ENCODE measurements at regions not wholly inside any gene's neighbourhood (a gene's known extent, or its start where the extent isn't known, plus 50 kb on each side); places are given as distances from the start of the nearest gene placed in this dataset.

- Histone ChIP-seq H2AFZ (ENCODE audit: insufficient read depth, low read length, poor library complexity) (no peak overlapping the region), H3K79me2 (ENCODE audit: control insufficient read depth, insufficient read depth, low read length, poor library complexity) (no peaks in the 10 kb centered on the region), H3K36me3 (ENCODE audit: control insufficient read depth in 1 of 2, insufficient read depth in 2 of 2, low read length in 2 of 2) (no peaks in the 10 kb centered on the region), H3K4me3 (ENCODE audit: low read depth, low read length) (no peak overlapping the region), H2BK5ac (ENCODE audit: low read depth, low read length, poor library complexity) (no peak overlapping the region), H3K79me1 (ENCODE audit: low read length) (no peaks in the 10 kb centered on the region), H4K91ac (ENCODE audit: low read depth, low read length) (no peak overlapping the region), H3K27me3 (ENCODE audit: insufficient read depth, low read length) (no peaks in the 10 kb centered on the region), H4K12ac (ENCODE audit: low read depth, low read length) (no peak overlapping the region), H3K14ac (ENCODE audit: low read length) (no peak overlapping the region), H2BK120ac (ENCODE audit: insufficient read depth, low read length, poor library complexity) (no peak overlapping the region), H3K4me1 (ENCODE audit: control insufficient read depth in 1 of 2, insufficient read depth in 2 of 2, low read length in 2 of 2) (no peaks in the 10 kb centered on the region), H3K9ac (ENCODE audit: low read length) (no peak overlapping the region), H3K27ac (ENCODE audit: low read depth, low read length) (no peak overlapping the region), H3K23ac (ENCODE audit: low read length) (no peak overlapping the region), H2AK5ac (ENCODE audit: low read length) (no peak overlapping the region), H3K9me3 (ENCODE audit: insufficient read depth, low read depth, low read length) (no peaks in the 10 kb centered on the region), H2BK12ac (ENCODE audit: low read length) (no peak overlapping the region), H4K8ac (ENCODE audit: low read depth, low read length) (no peak overlapping the region), H3K4ac (ENCODE audit: low read depth, low read length) (no peak overlapping the region), H3K4me2 (ENCODE audit: low read length) (no peak overlapping the region), H3K18ac (ENCODE audit: low read length) (no peak overlapping the region)
- no peak for DNase-seq
- WGBS (ENCODE audit: extremely low coverage, insufficient coverage, insufficient read length) = no CpG with 5 or more reads among the region's 3 CpGs
Measured at GRCh38 chr3:43165786-43166185, 59.9 kb upstream of the POMGNT2 start.

DNA sequence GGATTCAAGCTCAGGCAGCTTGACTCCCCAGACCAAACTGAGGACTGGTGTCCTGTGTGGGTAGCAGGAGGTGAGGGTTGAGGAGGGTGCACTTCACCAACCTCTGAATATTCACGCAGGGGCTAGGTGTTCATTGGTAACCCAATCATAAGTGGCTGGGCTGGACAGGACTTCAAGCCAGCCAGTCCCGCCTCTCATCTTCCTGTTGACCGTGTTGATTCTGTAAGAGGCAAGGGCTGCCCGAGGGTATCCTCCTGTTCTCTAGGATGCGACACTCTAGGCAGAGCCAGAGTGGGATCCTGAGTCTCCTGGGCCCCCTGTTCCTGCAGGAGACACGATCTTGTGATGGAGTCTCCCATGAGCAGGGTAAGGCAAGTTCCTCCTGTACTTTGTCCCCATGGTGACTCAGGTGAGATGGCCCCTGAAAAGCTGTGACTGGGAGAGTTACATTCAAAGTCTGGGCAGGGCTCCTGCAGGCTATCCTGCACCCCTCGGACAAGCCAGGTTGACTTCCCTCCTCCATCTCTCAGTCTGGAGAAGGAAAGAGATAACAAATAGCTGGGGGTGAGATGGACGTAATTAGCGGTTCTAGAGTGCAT, 58.1 kb upstream of the POMGNT2 start:
- Histone ChIP-seq H2AK5ac (ENCODE audit: low read length) (no peak overlapping the region), H3K14ac (ENCODE audit: low read length) (no peak overlapping the region), H3K9me3 (ENCODE audit: insufficient read depth, low read depth, low read length) (no peaks in the 10 kb centered on the region), H3K4ac (ENCODE audit: low read depth, low read length) (no peak overlapping the region), H3K27me3 (ENCODE audit: insufficient read depth, low read length) (no peaks in the 10 kb centered on the region), H3K79me2 (ENCODE audit: control insufficient read depth, insufficient read depth, low read length, poor library complexity) (no peaks in the 10 kb centered on the region), H3K27ac (ENCODE audit: low read depth, low read length) (no peak overlapping the region), H3K79me1 (ENCODE audit: low read length) (no peaks in the 10 kb centered on the region), H2BK120ac (ENCODE audit: insufficient read depth, low read length, poor library complexity) (no peak overlapping the region), H4K8ac (ENCODE audit: low read depth, low read length) (no peak overlapping the region), H3K4me3 (ENCODE audit: low read depth, low read length) (no peak overlapping the region), H3K36me3 (ENCODE audit: control insufficient read depth in 1 of 2, insufficient read depth in 2 of 2, low read length in 2 of 2) (no peaks in the 10 kb centered on the region), H2AFZ (ENCODE audit: insufficient read depth, low read length, poor library complexity) (no peak overlapping the region), H4K12ac (ENCODE audit: low read depth, low read length) (no peak overlapping the region), H3K23ac (ENCODE audit: low read length) (no peak overlapping the region), H3K18ac (ENCODE audit: low read length) (no peak overlapping the region), H3K4me1 (ENCODE audit: control insufficient read depth in 1 of 2, insufficient read depth in 2 of 2, low read length in 2 of 2) (no peaks in the 10 kb centered on the region), H3K4me2 (ENCODE audit: low read length) (no peak overlapping the region), H3K9ac (ENCODE audit: low read length) (no peak overlapping the region), H2BK5ac (ENCODE audit: low read depth, low read length, poor library complexity) (no peak overlapping the region), H2BK12ac (ENCODE audit: low read length) (no peak overlapping the region), H4K91ac (ENCODE audit: low read depth, low read length) (no peak overlapping the region)
- no CpG with 5 or more reads among the region's 9 CpGs for WGBS (ENCODE audit: extremely low coverage, insufficient coverage, insufficient read length)
- no peak for DNase-seq

DNA sequence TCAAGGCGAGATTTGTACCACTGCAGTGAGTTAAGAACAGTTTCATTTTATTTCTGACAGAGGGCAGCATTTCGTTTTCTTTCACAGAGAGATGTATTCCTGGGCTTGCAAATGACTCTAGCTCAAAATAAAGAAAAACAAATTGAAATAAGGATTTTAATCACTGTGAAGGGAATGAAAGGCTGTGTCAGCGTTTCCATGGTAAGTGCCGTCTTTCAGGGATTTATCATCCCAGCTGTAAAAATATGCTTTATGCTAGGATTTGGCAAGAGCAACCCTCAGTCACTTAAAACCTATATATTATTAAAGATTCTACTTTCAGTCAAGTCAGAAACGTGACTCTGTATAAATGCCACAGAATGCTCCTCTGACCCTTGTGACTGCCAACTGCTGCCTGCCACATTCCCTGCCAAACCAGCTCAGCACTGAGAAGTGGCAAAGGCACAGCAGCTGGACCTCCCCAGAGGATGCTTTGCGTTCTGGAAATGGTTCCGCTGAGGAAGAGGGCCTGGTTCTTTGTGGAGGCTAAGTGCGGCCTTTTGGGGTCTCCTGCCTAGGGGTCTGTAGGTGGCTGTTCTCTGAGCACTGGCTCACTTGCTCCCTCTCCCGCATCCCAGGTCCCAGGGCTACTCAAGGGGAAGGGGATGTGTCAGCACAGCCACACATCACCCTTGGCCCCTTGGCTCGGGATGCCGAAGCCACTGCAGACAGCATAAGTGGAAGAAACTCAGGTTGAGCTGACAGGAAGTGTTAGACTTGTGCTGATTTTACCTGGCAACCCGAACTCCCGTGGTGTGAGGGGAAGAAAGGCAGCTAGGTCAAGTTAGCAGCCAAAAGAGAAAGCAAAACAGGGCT, 56.6 kb upstream of the POMGNT2 start:
- Histone ChIP-seq H3K4me3 (ENCODE audit: low read depth, low read length) (no peak overlapping the region), H2BK120ac (ENCODE audit: insufficient read depth, low read length, poor library complexity) (no peak overlapping the region), H3K36me3 (ENCODE audit: control insufficient read depth in 1 of 2, insufficient read depth in 2 of 2, low read length in 2 of 2) (no peaks in the 10 kb centered on the region), H3K4me1 (ENCODE audit: control insufficient read depth in 1 of 2, insufficient read depth in 2 of 2, low read length in 2 of 2) (no peaks in the 10 kb centered on the region), H2BK5ac (ENCODE audit: low read depth, low read length, poor library complexity) (no peak overlapping the region), H3K79me1 (ENCODE audit: low read length) (no peaks in the 10 kb centered on the region), H3K4ac (ENCODE audit: low read depth, low read length) (no peak overlapping the region), H2BK12ac (ENCODE audit: low read length) (no peak overlapping the region), H3K79me2 (ENCODE audit: control insufficient read depth, insufficient read depth, low read length, poor library complexity) (no peaks in the 10 kb centered on the region), H3K27ac (ENCODE audit: low read depth, low read length) (no peak overlapping the region), H2AK5ac (ENCODE audit: low read length) (no peak overlapping the region), H3K27me3 (ENCODE audit: insufficient read depth, low read length) (no peaks in the 10 kb centered on the region), H2AFZ (ENCODE audit: insufficient read depth, low read length, poor library complexity) (no peak overlapping the region), H3K14ac (ENCODE audit: low read length) (no peak overlapping the region), H3K9ac (ENCODE audit: low read length) (no peak overlapping the region), H4K8ac (ENCODE audit: low read depth, low read length) (no peak overlapping the region), H3K4me2 (ENCODE audit: low read length) (no peak overlapping the region), H4K12ac (ENCODE audit: low read depth, low read length) (no peak overlapping the region), H3K18ac (ENCODE audit: low read length) (no peak overlapping the region), H3K23ac (ENCODE audit: low read length) (no peak overlapping the region), H4K91ac (ENCODE audit: low read depth, low read length) (no peak overlapping the region), H3K9me3 (ENCODE audit: insufficient read depth, low read depth, low read length) (no peaks in the 10 kb centered on the region)
- WGBS (ENCODE audit: extremely low coverage, insufficient coverage, insufficient read length) = no CpG with 5 or more reads among the region's 13 CpGs
- DNase-seq = peak in 1 of 2 donors; percentile 39

DNA sequence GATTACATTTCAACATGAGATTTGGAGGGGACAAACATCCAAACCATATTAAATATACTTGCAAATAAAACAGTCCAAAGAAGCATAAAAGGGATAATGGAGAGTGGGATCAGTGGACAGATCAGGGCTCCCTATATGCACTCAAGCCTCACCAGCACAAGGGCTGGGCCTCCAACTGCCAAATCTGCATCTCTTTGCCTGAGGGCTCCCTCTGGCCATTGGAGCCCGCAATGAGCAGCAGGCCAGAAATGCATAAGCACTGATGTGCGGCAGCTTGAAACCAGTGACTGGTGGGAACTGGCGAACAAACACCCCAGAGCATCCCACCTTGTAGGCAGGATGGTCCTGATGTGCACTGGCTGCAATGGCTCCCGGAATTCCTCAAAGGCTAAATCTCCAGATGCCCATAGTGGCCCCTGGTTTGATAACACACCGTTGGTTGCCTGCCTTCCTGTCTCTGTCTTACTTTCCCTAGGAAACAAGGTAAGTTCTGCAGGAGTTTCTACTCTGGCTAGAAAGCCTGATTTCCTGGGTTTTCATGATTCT, 55.9 kb upstream of the POMGNT2 start:
- Histone ChIP-seq H3K27me3 (ENCODE audit: insufficient read depth, low read length) (no peaks in the 10 kb centered on the region), H2AFZ (ENCODE audit: insufficient read depth, low read length, poor library complexity) (no peak overlapping the region), H4K8ac (ENCODE audit: low read depth, low read length) (no peak overlapping the region), H3K4me2 (ENCODE audit: low read length) (no peak overlapping the region), H3K14ac (ENCODE audit: low read length) (no peak overlapping the region), H3K27ac (ENCODE audit: low read depth, low read length) (no peak overlapping the region), H3K79me2 (ENCODE audit: control insufficient read depth, insufficient read depth, low read length, poor library complexity) (no peaks in the 10 kb centered on the region), H3K4me3 (ENCODE audit: low read depth, low read length) (no peak overlapping the region), H3K9ac (ENCODE audit: low read length) (no peak overlapping the region), H4K12ac (ENCODE audit: low read depth, low read length) (no peak overlapping the region), H3K4ac (ENCODE audit: low read depth, low read length) (no peak overlapping the region), H3K79me1 (ENCODE audit: low read length) (no peaks in the 10 kb centered on the region), H3K4me1 (ENCODE audit: control insufficient read depth in 1 of 2, insufficient read depth in 2 of 2, low read length in 2 of 2) (no peaks in the 10 kb centered on the region), H3K36me3 (ENCODE audit: control insufficient read depth in 1 of 2, insufficient read depth in 2 of 2, low read length in 2 of 2) (no peaks in the 10 kb centered on the region), H2BK120ac (ENCODE audit: insufficient read depth, low read length, poor library complexity) (no peak overlapping the region), H2AK5ac (ENCODE audit: low read length) (no peak overlapping the region), H2BK12ac (ENCODE audit: low read length) (no peak overlapping the region), H3K18ac (ENCODE audit: low read length) (no peak overlapping the region), H2BK5ac (ENCODE audit: low read depth, low read length, poor library complexity) (no peak overlapping the region), H3K23ac (ENCODE audit: low read length) (no peak overlapping the region), H3K9me3 (ENCODE audit: insufficient read depth, low read depth, low read length) (no peaks in the 10 kb centered on the region), H4K91ac (ENCODE audit: low read depth, low read length) (no peak overlapping the region)
- DNase-seq = no peak
- no CpG with 5 or more reads among the region's 5 CpGs for WGBS (ENCODE audit: extremely low coverage, insufficient coverage, insufficient read length)
